ENCODE measurements at regions not wholly inside any gene's neighbourhood (a gene's known extent, or its start where the extent isn't known, plus 50 kb on each side); places are given as distances from the start of the nearest gene placed in this dataset.

DNA sequence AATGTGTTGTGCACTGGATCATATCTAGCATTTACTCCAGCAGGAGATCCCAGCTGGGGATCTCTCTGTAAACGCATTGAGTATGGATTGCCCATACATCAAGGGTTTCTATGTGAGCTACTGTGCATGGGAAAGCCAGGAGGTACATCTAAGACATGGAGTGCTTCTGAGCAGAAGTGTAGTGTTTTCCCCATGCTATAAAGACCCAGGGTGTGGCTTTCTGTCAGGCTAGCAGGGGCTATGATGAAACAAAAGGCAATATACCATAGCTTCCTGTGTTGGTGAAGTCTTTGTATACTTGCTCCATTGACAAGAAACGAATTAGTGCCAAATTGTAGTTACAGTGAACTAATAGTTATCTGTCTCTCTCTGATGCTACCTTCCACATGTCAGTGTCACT is 329.3 kb upstream of the TLE4 start:
- TF ChIP-seq POLR2A (IDR thresholded peaks at IDR 0.05) (no peak), CTCF (IDR thresholded peaks at IDR 0.05) (no peak)

Measured in testis (tissue), 2 donors.